GM21390 (cell line): ENCODE measurements at regions not wholly inside any gene's neighbourhood (a gene's known extent, or its start where the extent isn't known, plus 50 kb on each side); places are given as distances from the start of the nearest gene placed in this dataset.
"Not testable (repeated sequence)": the region's sequence is repeated elsewhere in the genome, so short reads cannot be mapped to it uniquely, and the experiment has no call there.

Experiments used
- ATAC-seq: cut with Tn5 transposase; IDR thresholded peaks from one replicate; pipeline ENCODE4 v1.9.1; 2021; ENCODE audit not compliant: unreplicated experiment

DNA sequence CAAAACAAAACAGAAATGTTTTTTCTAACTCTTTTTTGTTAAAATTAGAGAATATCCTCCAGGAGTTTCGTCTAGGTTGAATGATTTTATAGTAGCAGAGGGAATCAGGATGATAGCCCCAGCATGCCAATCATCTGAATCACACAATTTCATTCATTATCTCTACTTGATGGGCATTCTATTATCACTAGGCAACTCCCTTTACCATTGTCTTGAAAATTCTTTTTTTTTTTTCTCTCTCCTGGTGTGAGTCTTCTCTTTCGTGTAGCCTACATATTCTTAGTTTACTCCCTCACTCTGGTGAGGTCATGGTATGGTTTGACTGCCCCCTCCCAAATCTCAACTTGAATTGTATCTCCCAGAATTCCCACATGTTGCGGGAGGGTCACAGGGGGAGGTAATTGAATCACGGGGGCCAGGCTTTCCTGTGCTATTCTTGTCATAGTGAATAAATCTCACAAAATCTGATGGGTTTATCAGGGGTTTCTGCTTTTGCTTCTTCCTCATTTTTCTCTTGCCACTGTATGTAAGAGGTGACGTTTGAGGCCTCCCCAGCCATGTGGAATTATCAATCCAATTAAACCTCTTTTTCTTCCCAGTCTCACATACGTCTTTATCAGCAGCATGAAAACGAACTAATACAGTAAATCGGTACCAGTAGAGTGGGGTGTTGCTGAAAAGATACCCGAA is 105.0 kb downstream of the OTUD1 start:
- no peak for ATAC-seq

DNA sequence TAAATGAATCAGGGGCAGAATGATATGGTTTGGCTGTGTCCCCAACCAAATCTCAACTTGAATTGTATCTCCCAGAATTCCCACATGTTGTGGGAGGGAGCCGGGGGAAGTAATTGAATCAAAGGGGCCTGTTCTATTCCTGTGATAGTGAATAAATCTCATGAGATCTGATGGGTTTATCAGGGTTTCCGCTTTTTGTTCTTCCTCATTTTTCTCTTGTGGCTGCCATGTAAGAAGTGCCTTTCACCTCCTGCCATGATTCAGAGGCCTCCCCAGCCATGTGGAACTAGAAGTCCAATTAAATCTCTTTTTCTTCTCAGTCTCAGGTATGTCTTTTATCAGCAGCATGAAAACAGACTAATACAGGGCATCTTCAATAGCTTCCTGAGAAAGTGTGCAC is 107.0 kb downstream of the OTUD1 start:
- ATAC-seq = not testable (repeated sequence)

DNA sequence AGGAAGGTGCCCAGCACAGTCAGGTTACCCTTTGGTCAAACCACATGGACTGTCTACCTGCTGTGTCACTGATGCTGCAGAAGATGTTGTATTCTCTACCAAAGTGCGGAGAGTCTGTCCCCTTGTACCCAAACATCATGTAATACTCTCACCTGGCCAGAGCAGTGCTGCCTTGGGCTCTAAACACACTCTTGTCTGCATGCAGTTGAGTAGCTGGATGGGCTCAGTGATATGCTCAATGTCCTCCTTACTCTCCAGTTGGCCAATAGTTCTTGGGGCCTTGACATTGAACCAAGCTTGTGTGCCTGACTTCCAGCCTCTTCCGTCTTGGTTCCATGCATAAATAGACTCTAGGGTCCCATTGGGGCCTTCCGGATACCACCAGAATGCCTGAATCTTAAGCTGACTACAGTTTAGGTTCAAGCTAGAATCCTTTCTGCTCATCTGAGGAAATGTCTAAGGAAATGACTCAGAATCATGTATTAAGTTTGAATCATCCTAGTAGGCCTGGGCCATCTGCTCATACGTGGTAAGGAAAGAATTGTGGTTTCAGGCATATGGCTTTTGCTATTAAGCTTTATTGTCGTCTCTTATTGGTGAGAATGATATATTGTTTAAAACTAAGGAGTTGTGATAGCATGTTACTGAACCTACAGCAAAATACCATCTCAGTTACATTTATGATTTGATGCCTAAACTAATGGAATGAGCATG is 118.0 kb downstream of the OTUD1 start:
- ATAC-seq = no peak

DNA sequence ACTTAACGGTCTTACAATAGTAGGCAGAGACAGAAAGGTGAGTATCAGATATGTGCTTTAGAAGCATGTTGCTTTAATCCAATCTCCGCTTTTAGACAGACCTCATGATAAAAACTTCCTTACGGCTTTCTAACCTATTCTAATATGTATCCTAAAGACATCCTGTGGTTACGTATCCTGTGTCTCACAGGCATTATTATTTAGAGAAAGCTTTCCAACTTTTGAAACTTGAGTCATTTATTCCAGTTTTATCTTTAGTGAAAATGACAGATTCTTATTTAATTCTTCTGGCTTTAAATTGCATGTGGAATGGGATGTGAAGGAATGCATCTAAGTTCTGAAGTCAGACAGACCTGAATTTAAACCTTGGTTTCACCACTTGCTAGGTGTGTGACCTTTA is 118.9 kb downstream of the OTUD1 start:
- no peak for ATAC-seq

DNA sequence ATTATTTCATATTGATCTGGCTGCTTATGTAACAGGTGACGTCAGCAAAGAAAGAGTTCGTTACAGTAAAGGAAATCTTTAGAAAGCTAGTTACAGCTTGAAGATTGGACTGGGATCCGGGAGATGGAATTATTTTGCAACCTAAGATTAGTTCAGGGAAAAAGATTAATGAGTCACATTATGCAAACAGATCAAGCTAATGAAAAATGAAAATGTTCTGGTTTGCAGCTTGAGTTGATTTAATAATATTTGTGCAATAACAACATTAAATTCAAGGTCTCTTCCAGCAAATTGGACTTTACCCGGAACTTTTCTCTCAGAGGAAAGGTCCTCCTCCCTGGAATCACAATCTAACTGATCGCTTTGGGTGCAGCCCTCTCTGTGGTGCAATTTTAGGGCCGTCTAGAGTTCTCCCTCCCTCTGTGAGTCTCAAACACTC is 119.5 kb downstream of the OTUD1 start:
- ATAC-seq = no peak

DNA sequence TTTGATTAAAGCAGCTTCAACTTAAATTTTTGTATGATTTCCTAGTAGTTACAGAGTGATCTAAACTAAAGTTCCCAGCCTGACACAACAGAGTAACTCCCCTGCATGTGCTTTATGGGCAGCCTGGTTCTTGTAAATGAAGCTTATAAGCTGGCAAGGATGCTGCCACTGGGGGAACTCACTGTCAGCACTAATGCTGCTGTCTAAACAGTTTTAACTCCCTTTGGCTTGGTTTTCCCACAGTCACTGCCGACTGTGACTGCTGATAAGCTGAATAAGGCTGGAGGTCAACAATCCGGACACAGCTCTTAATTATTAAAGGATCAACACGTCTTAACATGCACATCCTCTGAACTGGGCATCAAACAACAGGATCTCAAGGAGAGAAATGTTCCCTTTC is 130.1 kb downstream of the OTUD1 start:
- no peak for ATAC-seq

DNA sequence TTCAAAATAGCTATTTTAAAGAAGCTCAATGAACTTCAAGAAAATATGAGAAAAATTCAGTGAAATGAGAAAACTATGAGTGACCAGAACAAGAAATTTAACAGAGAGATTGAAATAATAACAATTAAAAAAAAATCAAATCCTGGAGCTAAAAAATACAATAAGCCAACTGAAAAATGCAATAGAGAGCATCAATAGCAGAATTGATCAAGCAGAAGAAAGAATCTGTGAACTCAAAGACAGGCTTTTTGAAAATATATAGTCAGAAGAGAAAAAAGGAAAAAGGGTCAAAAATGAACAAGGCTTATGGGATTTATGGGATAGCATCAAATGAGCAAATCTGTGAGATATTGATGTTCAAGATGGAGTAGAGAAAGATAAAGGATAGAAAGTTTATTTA is 133.0 kb downstream of the OTUD1 start:
- ATAC-seq = no peak

DNA sequence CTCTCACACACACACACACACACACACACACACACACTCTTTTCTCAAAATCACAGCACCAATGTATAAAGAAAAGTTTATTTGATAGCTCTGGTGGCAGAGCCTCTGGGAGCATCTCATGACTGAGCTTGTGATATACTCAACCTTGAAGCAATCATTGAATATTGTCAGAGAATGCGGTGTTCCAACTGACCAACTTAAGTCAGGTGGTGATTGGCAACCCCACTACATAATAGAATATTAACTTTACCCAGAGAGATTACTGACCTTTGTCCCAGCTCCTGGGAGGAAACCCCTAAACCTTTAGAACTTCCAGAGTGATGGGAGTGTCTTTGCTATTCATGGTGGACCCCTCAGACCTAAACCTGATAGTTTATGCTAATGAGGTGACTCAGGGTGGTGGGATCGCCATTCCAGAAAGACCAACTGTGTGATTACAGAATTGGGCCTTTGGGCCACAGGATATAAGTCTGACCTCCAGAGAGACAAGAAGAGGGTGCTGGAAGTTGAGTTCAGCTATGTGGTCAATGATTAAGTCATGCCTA is 143.1 kb downstream of the OTUD1 start:
- no peak for ATAC-seq

DNA sequence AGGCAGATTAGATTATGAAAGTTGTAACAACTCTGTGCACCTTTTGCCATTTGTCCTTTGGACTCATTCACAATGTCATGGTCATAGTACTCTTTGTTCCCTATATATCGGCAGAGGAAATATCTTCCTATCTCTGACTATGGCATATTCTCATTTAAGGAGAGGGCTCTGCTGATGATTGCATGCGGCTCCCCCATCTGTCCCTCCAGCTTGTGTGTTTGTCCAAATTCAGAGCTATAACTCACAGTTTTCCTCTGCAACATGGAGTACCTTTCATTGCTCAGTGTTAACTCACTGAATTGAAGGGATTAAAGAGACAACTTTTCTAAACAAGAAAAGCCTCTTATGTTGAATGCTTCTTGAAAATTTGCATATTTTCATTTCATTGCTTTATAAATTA is 145.5 kb downstream of the OTUD1 start:
- ATAC-seq = no peak

DNA sequence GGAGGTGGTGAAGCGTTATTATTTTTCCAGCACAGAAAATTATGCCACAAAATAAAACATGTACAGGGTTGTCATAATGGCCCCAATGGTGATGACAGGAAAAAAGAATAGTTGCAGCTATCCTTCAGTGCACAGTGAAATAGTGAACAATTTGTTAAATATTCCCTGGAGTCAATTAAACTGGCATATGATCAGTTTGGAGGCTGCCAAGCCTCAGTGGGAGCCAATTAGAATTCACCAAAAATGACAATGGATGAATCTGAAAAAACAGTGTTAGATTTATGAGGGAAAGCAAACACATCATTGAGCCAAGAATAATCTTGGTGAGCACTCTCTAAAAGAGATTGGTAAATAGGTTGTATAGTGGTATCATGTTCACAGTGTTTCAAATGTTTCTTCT is 146.3 kb downstream of the OTUD1 start:
- ATAC-seq = no peak

DNA sequence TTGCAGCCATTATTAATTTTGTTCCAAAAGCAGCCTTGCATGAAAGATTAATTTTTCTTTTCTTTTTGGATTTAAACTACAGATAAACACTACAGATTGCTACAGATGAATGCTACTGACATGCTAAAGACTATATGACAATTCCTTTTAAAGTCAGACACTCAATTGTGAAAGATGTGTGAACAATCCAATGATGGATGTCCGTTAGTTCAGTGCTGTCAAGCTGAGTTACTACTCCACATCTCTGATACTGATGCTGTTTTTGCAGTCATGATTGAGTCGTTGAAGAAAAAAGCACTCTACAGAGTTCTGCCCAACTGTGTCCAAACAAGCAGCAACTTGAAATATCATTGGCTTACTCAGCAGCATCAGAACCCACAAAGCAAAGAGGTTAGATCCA is 146.8 kb downstream of the OTUD1 start:
- ATAC-seq = no peak

DNA sequence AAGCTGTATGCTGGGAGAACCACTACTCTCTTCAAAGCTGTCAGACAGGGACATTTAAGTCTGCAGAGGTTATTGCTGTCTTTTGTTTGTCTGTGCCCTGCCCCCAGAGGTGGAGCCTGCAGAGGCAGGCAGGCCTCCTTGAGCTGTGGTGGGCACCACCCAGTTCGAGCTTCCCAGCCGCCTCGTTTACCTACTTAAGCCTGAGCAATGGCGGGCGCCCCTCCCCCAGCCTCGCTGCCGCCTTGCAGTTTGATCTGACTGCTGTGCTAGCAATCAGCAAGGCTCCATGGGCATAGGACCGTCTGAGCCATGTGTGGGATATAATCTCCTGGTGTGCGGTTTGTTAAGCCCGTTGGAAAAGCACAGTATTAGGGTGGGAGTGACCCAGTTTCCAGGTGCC is 156.4 kb downstream of the OTUD1 start:
- not testable (repeated sequence) for ATAC-seq

DNA sequence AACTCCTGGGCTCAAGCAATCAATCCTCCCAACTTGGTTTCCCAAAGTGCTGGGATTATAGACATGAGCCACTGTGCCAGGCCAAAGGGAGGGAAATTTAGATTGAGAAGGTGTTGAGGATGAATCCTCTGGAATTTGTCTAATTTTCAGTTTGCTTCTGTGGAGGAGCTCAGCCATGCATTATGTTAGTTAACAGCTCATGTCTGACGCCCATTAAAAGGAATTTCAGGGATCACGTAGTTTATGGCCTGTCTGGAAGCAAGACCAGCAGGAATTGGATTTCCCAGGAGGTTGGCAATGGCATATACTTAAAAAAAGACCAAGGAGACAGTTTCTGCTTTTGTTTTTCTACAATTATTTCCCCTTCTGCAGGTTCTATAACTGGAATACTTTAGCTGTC is 165.7 kb downstream of the OTUD1 start:
- no peak for ATAC-seq

DNA sequence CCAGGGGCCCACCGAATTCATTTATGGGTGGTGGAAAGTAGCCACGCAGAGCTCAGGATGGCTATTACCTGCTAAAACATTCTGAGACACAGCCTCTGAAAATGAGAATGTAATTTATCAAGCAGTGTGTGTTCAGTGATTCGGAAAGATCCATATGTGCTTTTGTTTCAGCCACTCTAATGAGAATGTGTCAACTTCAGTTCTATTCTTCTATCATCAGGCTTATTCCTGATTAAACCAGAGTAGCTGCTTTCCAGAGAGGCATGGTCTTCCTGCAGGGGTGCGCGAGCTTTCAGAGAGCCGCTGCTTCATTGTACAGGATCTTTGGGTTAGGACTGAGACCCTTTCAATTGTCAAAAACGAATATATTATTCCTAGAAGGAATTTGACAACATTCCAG is 167.6 kb downstream of the OTUD1 start:
- no peak for ATAC-seq

DNA sequence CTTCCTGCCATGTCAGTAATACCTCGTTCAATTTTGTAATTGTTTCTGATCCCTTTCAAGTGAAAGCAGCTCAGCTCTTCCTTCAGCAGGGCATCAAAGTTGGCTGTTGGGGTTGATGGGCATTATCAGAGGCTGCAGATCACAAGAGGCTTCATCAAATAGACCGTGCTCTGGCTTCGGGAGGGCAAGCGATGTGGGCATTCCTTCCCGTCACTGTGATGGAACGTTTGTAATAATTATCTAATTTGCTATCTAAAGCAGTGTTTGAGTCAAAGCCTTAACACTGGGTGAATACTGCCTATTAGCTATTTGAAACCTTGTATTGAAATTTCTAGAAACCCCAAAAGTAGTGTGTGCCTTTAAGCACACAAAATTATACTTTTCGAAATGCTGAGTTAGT is 170.1 kb downstream of the OTUD1 start:
- ATAC-seq = no peak

DNA sequence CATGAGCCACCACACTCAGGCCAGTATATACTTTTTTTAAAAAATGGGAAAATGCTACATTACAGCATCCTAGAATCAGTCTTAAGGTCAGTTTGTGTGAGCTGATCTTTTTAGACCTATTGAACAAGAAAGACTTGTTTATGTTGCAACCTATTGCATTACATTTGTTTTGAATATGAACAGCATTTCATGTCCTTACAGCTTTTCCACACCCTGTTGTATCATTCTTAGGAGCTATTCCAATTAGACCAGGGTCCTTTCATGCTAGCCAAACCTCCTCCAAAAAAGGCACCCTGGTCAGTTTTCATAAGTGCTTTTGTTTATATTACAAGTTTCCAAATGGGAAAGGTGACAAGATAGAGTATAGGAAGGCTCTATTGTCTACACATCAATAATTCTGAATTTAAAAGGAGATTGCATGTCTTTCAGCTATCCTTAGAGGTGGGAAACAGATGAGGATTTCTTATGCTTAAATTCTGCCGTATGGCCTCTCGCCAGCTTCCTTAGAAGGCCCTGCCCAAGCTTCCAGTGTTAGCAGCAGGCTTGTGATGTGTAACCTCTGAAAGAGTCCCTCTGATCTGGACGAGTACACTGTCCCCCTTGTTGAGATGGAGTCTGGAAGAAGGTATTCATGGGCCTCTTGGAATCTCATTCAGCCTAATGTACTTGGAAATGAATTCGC is 171.9 kb downstream of the OTUD1 start:
- no peak for ATAC-seq

DNA sequence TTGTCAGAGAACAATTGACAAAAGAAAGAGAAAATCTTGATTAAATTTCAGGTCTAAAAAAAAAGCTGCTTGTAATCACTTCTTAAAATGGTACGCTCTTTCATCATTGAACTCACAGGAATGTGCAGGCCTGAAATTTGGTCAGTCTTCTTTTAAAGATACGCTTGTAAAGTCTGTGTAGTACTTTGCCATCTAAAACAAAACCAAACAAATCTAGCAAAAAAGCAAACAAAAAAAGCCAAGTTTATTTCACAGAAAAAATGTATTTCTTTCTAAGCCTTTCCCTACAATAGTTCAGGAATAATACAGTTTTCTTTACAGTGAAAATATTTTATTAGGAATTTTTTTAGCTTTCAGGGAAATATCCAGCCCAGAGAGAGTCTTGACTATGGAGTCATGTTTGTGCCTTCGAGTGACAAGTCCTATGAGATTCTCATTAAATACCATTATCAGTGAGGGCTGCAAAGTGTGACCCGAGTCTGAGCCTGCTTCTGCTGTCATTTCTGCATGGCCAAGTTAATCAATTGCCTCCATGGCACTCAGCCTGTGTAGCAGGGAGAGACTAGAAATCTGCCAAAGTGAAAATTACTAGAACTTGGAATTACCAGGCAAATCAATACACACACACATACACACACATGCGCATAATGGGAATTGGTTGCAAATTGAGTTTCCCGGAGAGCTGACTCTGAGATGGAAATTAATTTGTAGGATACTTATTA is 172.6 kb downstream of the OTUD1 start:
- no peak for ATAC-seq

DNA sequence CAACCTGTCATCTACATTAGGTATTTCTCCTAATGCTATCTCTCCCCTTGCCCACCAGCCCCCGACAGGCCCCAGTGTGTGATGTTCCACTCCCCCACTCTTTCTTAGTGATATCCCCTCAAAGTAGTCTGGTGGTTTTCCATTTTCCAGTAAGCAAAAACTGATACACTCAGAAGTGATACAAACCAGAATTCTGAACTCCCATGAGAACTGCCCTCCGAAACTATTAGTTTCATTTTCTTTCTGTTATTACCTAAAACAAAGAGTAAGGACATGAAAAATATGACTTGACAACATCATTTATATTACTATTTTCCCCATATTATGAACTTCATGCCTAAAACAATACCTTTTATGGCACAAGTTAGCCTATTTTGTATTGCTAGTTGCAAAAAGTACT is 175.0 kb downstream of the OTUD1 start:
- peak; percentile 78 for ATAC-seq

DNA sequence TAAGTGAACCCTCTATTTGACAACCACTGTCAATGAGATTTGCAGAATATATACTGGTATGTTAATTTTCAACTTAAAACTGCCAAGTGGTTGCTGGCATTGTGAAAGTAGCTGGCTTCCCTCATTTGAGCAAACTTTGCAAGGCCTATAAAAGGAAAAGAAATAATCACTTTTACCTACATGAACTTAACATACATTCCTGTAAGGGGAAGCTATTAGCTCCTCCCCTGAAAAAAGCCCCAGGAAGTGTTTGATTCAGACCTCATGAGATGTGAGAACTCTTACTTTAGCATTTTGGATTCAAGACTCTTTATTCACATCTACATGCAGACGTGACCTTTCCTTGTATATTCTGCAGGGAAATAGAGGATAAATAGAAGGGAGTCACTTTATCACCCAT is 175.6 kb downstream of the OTUD1 start:
- peak; percentile 35 for ATAC-seq

DNA sequence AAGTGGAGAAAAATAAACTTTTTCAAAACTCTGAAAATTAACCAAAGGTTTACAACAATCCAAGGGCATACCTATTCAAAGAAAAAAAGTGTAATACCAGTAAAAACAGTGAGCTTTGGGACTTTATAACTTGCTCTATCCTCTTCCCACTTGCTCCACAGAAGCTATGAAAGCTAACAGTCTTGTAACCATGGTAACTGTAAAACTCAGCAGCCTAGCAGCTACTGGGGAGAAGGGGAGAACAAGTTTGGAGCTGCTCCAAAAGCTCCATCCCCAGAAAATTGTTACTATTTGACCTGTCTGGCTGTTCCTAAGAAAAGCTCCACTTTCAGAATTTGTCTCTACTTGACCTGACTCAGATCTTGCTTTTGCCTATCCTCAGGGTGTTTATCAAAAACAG is 191.5 kb downstream of the OTUD1 start:
- no peak for ATAC-seq

DNA sequence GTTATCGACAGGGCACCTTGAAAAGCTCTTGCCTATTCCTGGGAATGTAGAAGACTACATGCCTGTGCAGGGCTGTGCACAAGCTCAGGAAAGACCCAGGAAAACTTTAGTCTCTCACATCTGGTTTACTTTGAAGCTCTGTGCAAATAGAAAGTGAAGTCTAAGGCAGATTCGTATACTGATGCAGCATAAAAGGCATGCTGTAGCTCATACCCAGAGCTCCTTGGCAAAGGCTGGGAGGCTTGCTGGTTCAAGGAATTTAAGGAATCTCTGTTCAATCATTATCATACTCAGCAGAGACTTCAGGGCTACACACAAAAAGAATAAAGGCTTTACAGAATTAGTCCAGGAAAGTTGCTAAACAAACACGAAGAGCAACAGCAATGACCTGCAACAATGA is 192.0 kb downstream of the OTUD1 start:
- no peak for ATAC-seq
